OCI-LY3 (cell line): ENCODE measurements at regions not wholly inside any gene's neighbourhood (a gene's known extent, or its start where the extent isn't known, plus 50 kb on each side); places are given as distances from the start of the nearest gene placed in this dataset.

Source experiments
- H2AFZ ChIP-seq: fragments of 200-600, 300-600 bp; shearing (Covaris generic); 2 replicates; pipeline ENCODE4 v1.6.0; 2014; ENCODE audit warnings: antibody characterized with exemption, low read depth, low read length
- H3K27ac ChIP-seq: fragments of 200-600, 300-600 bp; sonication (generic); 2 replicates; pipeline ENCODE4 v1.5.1; 2014; ENCODE audit warnings: mild to moderate bottlenecking, low read length, moderate library complexity, mixed read lengths
- H3K27me3 ChIP-seq: fragments of 200-600, 300-600 bp; sonication (generic); 2 replicates; pipeline ENCODE4 v1.6.1; 2014; ENCODE audit warnings: low read depth, low read length, mixed read lengths
- H3K36me3 ChIP-seq: fragments of 200-600, 300-600 bp; sonication (generic); replicated peaks from 2 replicates; pipeline ENCODE3; 2014; ENCODE audit warnings: low read depth, low read length, mixed read lengths
- H3K4me1 ChIP-seq: fragments of 300-600, 200-600 bp; sonication (generic); 2 replicates; pipeline ENCODE4 v1.6.1; 2014; ENCODE audit warnings: low read length, mixed read lengths
- H3K4me2 ChIP-seq: fragments of 200-600, 300-600 bp; sonication (generic); 2 replicates; pipeline ENCODE4 v1.6.1; 2014; ENCODE audit warnings: low read length, mixed read lengths
- H3K4me3 ChIP-seq: fragments of 300-600, 200-600 bp; sonication (generic); 2 replicates; pipeline ENCODE4 v1.5.1; 2014; ENCODE audit warnings: antibody characterized with exemption, mild to moderate bottlenecking, low read length, moderate library complexity
- H3K79me2 ChIP-seq: fragments of 300-600, 200-600 bp; shearing (Covaris generic); 2 replicates; pipeline ENCODE4 v1.6.1; 2014; ENCODE audit warnings: mild to moderate bottlenecking, low read length, mixed read lengths
- H3K9ac ChIP-seq: fragments of 300-600, 200-600 bp; shearing (Covaris generic); 2 replicates; pipeline ENCODE4 v1.6.0; 2014; ENCODE audit warnings: mild to moderate bottlenecking, low read length, moderate library complexity
- H3K9me3 ChIP-seq: fragments of 200-600, 300-600 bp; shearing (Covaris generic); 2 replicates; pipeline ENCODE4 v1.6.1; 2014; ENCODE audit warnings: low read length, mixed read lengths; ENCODE audit not compliant: insufficient read depth
- H4K20me1 ChIP-seq: fragments of 200-600, 300-600 bp; sonication (generic); 2 replicates; pipeline ENCODE4 v1.6.1; 2016; ENCODE audit warnings: low read length, mixed read lengths; ENCODE audit not compliant: insufficient read depth
- EZH2phosphoT487 ChIP-seq: fragments of 200-600 bp; shearing (Covaris generic); IDR thresholded peaks from 2 replicates; pipeline ENCODE4 v1.6.1; 2018; ENCODE audit warnings: antibody characterized with exemption, mixed run types, low read depth
- TF ChIP-seq, protein P1 (sequence below): fragments of 200-600, 300-600 bp; sonication (generic); IDR thresholded peaks from 2 replicates; pipeline ENCODE4 v1.5.1; 2014; ENCODE audit warnings: antibody characterized with exemption, low read length, low read depth

DNA sequence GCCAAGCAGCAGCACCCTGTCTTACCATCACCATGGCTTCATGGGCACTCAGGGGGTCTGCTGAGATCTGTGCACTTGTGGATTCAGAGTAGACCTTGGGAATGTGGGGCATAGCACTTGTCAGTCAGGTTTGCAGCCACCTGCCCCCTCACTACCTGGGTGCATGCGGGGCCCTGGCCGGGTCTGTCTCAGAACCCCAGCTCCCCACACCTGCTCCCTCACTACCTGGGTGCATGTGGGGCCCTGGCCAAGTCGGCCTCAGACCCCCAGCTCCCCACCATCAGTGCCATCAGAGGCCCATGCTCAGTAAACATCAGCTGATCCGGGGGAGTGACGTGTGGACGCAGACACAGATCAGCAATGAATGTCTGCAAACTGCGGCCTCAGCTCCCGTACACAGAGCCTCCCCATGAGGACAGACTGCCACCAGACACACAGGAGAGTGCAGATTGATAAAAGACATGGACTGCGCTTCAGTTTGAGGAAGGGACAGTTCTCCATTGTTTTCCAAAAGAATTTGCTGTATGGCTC lies 205.1 kb downstream of the GLI2 start:
- Histone ChIP-seq H4K20me1 (no peaks in the 10 kb centered on the region), H3K9ac (no peak overlapping the region), H3K4me2 (no peak overlapping the region), H3K36me3 (no peaks in the 10 kb centered on the region), H3K9me3 (no peaks in the 10 kb centered on the region), H3K4me3 (no peak overlapping the region), H3K4me1 (no peaks in the 10 kb centered on the region), H3K79me2 (no peaks in the 10 kb centered on the region), H3K27me3 (no peaks in the 10 kb centered on the region), H2AFZ (no peak overlapping the region), H3K27ac (no peak overlapping the region)
- TF ChIP-seq, protein P1, sequence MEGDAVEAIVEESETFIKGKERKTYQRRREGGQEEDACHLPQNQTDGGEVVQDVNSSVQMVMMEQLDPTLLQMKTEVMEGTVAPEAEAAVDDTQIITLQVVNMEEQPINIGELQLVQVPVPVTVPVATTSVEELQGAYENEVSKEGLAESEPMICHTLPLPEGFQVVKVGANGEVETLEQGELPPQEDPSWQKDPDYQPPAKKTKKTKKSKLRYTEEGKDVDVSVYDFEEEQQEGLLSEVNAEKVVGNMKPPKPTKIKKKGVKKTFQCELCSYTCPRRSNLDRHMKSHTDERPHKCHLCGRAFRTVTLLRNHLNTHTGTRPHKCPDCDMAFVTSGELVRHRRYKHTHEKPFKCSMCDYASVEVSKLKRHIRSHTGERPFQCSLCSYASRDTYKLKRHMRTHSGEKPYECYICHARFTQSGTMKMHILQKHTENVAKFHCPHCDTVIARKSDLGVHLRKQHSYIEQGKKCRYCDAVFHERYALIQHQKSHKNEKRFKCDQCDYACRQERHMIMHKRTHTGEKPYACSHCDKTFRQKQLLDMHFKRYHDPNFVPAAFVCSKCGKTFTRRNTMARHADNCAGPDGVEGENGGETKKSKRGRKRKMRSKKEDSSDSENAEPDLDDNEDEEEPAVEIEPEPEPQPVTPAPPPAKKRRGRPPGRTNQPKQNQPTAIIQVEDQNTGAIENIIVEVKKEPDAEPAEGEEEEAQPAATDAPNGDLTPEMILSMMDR, result no peak
- no peak for TF ChIP-seq EZH2phosphoT487

DNA sequence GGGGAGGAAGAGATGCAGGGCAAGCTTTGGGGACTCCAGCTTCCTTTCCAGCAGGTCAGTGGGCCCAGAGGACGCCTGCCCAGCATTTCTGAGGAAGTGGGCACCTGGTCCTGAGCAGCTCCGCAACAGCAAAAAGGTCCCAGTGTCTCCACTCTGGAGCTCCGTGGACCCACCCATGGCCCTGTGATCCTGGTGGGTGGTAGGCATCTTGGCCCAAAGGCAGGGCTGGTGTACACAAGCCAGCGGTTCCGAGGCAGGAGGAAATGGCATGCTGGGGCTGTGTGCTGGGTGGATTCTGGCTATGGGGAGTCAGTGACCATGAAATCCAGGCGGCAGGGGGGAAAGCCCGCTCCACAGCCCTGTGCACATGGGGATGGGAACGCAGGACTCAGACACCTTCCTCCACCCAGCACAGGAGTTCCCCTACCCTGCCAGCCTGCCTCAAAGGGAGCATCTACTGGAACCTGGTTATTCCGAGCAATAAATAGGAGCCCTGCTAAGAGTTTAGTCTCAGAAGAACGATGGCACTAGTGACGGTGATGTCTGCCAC lies 206.0 kb downstream of the GLI2 start:
- H3K9ac ChIP-seq, result no peak overlapping the region
- H3K27ac ChIP-seq, result no peak overlapping the region
- no peaks in the 10 kb centered on the region for H3K27me3 ChIP-seq
- no peak overlapping the region for H2AFZ ChIP-seq
- TF ChIP-seq, protein P1, result no peak
- no peak for TF ChIP-seq EZH2phosphoT487
- H3K36me3 ChIP-seq, result no peaks in the 10 kb centered on the region
- H3K4me2 ChIP-seq, result no peak overlapping the region
- H3K4me3 ChIP-seq, result no peak overlapping the region
- H3K4me1 ChIP-seq, result no peaks in the 10 kb centered on the region
- no peaks in the 10 kb centered on the region for H4K20me1 ChIP-seq
- H3K9me3 ChIP-seq, result no peaks in the 10 kb centered on the region
- H3K79me2 ChIP-seq, result no peaks in the 10 kb centered on the region

DNA sequence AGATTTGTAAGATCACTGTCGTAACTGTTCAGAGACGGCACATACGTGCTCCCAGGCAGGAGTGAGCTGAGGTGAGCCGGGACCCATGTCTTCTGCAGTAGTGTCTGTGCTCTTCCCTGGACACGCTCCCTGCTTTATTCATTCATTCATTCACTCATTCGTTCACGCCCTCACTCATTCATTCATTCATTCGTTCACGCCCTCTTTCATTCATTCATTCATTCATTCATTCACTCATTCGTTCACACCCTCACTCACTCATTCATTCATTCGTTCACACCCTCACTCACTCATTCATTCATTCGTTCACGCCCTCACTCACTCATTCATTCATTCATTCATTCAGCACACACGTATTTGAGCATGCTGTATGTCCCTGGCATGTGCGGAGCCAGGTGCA lies 207.0 kb downstream of the GLI2 start:
- H3K9ac ChIP-seq, result no peak overlapping the region
- H3K4me2 ChIP-seq, result no peak overlapping the region
- H4K20me1 ChIP-seq, result no peaks in the 10 kb centered on the region
- no peaks in the 10 kb centered on the region for H3K79me2 ChIP-seq
- no peak overlapping the region for H2AFZ ChIP-seq
- no peak for TF ChIP-seq EZH2phosphoT487
- TF ChIP-seq, protein P1, result no peak
- no peaks in the 10 kb centered on the region for H3K4me1 ChIP-seq
- no peaks in the 10 kb centered on the region for H3K9me3 ChIP-seq
- H3K36me3 ChIP-seq, result no peaks in the 10 kb centered on the region
- H3K27me3 ChIP-seq, result no peaks in the 10 kb centered on the region
- no peak overlapping the region for H3K27ac ChIP-seq
- no peak overlapping the region for H3K4me3 ChIP-seq

DNA sequence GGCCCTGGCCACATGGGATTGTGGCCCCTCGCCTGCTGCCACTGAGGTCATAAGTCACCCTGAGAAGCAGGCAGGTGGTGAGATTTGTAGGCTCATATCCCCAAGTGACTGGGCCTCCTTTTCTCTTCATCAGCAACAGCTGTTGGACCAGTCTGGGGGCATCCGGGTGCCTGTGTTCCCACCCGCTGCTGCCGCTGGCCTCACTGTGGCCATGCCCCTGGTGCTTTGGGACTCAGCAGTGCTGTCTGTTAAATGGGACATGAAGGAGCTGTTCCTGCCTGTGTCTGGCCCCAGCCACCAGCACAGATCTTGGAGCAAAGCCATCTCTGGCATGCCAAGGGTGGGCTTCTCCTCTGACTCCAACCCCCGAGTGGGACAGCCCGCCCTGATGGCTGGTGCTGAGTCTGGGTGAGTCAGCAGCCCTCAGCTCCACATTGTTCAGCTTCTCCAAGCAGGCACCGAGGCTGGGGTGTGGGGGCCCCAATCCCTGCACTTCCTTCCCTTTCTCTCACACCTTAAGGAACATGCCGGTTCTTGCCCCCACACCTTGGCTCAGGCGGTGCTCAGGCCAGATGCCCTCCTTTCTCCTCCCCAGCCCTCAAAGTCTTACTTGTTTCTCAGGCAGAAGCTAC lies 207.9 kb downstream of the GLI2 start:
- TF ChIP-seq, protein P1, result no peak
- no peak for TF ChIP-seq EZH2phosphoT487
- H3K4me2 ChIP-seq, result no peak overlapping the region
- no peaks in the 10 kb centered on the region for H3K79me2 ChIP-seq
- no peak overlapping the region for H3K4me3 ChIP-seq
- no peak overlapping the region for H3K9ac ChIP-seq
- no peaks in the 10 kb centered on the region for H3K9me3 ChIP-seq
- H3K27ac ChIP-seq, result no peak overlapping the region
- H2AFZ ChIP-seq, result no peak overlapping the region
- no peaks in the 10 kb centered on the region for H3K36me3 ChIP-seq
- H4K20me1 ChIP-seq, result no peaks in the 10 kb centered on the region
- H3K4me1 ChIP-seq, result no peaks in the 10 kb centered on the region
- H3K27me3 ChIP-seq, result no peaks in the 10 kb centered on the region
